ENCODE measurements at regions not wholly inside any gene's neighbourhood (a gene's known extent, or its start where the extent isn't known, plus 50 kb on each side); places are given as distances from the start of the nearest gene placed in this dataset.
"Not testable (repeated sequence)": the region's sequence is repeated elsewhere in the genome, so short reads cannot be mapped to it uniquely, and the experiment has no call there.

DNA sequence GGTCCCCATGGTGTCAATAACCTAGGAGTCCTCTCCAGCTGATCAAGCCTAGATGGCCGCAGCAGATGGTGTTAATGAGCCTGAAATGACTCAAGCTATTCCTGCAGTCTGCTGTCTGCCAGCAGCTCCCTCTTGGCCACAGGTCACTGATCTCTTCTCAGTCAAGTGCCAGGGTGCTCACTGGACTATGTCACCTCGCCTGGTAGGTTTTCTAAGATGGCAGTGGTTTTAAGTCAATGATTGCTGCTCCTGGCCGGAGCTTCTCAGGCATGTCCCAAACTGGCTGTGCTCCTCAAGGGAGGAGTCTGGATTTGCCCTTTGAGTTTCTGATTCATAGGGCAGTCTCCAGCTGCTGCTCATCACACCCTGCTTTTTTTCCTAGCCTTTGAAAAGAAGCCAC, 58.6 kb upstream of the SHISA6 start:
- DNase-seq = no peak

GRCh38 chr17:11178581-11178980, 62.4 kb upstream of the SHISA6 start:
- DNase-seq = no peak

DNA sequence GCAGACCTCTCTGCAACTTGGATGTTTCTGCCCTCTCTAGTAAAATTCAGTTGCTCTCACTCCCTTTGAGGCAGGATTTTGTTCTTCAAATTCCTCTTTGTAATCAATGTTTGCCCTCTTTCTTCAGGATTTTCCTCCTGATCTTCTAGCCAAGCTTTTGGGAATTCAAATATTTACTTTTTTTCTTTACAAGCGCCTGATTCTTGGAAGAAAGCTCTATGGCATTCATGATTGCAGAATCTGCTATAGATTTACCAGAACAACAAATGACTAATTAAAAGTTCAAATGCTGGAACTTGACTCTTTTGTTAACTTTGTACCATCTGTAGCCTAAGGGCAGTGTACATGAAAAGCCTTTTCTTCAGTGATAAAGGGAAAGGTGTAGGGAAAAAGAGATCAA, 63.7 kb upstream of the SHISA6 start:
- no peak for DNase-seq

GRCh38 chr17:11176549-11176948, 64.5 kb upstream of the SHISA6 start:
- no peak for DNase-seq

DNA sequence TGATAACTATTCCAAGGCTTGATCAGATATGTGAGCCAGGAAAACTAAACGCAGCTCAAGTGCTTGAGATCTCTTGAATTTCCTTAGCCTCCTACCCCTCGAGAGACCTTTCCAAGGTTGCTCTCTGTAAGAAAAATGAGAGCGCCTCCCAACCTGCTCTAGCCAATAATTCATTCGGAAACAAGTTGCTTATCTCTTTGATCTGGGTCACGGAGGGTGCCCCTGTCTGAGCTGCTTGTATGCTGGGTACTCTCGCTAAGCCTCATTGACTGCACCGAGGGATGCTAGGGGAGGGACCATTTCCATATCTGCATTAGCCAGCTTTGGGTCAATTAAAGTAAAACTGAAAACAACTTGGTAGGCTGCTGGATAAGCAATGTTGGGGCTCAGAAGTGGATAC, 70.1 kb upstream of the SHISA6 start:
- no peak for DNase-seq

GRCh38 chr17:11151818-11152425, 89.1 kb upstream of the SHISA6 start:
- no peak for DNase-seq

DNA sequence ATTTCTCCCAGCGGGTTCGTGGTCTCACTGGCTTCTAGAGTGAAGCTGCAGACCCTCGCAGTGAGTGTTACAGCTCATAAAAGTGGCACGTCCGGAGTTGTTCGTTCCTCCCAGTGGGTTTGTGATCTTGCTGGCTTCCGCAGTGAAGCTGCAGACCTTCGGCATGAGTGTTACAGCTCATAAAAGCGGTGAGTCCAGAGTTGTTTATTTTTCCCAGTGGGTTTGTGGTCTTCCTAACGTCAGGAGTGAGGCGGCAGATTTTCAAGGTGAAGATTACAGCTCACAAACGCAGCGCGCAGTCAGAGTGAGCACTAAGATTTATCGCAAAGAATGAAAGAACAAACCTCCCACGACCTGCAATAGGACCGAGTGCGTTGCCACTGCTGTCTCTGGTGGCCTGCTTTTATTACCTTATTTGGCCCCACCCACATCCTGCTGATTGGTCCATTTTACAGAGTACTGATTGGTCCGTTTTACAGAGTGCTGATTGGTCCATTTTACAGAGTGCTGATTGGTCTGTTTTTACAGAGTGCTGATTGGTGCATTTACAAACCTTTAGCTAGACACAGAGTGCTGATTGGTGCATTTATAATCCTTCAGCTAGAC, 90.0 kb upstream of the SHISA6 start:
- DNase-seq = not testable (repeated sequence)

DNA sequence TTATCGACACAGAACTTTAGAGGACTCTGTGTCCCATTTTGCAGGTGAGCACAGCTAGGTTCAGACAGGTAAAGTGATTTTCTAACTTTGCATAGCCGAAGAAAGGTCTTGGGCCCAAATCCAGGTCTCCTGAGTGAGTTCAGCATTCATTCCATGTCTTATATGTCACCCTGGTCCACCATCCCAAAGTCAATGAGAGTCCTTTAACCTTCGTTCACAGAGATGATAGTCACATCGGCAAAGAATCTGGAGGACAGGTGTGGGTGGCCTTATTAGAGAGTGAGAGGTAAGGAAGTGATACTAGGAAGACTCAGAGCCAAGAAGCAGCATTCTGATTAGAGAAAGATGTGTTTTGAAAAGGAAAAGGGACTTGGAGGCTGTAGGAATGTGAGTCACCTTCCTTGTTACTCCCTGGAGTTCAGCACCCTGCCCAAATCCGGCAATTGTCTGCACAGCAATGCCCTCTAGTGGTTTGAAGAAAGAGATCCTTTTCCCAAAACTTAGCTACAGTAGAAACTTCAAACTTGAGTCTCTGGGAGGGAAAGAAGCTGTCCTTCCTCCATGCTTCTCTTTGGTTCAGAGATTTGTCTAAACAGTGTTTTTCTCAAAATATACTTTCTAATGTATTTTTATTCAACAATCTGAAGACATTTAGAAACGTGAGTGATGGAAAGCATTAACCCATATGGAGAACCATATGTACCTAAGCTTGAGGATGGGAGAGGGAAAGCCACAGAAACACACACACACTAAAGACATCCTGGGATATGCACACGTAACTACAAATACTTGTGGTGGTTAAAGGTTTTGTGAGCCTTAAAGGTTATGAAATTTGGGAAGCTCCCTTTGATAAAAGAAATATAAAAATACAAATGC, 96.4 kb upstream of the SHISA6 start:
- peak; percentile 56 for DNase-seq

- no peak for DNase-seq
These were observed 98.8 kb upstream of the SHISA6 start for GRCh38 chr17:11142231-11142630.

GRCh38 chr17:11140501-11140900, 100.5 kb upstream of the SHISA6 start:
- DNase-seq = no peak

DNA sequence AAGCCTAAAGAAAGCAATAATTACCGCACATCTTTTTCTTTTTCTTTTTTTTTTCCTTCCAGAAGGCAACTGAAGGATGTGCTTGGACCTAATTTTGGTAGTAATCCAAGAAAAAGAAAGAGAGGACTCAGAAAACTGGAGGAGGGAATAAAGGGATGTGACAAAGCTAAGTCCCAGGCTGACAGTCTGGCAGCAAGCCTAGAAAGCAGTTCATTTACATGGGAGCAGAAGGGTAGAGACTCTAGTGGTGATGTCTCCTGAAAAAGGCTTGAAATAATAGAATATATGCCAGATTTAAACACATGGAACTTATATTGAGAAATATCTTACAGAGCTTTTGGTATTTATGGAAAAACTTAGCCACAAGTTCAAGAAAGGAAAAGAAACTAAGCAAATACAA, 101.0 kb upstream of the SHISA6 start:
- DNase-seq = peak; percentile 11

- DNase-seq = peak; percentile 1
These were observed 103.0 kb upstream of the SHISA6 start for GRCh38 chr17:11138023-11138422.

DNA sequence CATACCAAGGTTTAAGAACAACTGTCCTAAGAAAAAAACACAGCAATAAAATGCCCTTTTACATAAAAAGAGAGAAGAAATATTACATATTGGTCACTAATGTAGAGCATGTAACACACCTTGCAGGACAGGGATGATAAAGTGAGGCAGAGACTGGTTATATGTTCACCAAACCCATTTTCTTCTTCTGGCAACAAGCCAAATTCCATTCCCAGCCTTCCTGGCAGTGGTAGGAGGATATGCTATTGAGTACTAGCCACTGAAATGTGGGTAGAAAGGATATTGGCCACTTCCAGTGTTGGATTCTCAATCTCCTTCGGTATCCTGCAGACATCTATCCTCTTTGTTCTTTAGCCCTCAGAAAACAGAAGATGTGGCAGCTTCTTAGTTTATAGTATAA, 105.2 kb upstream of the SHISA6 start:
- DNase-seq = no peak

DNA sequence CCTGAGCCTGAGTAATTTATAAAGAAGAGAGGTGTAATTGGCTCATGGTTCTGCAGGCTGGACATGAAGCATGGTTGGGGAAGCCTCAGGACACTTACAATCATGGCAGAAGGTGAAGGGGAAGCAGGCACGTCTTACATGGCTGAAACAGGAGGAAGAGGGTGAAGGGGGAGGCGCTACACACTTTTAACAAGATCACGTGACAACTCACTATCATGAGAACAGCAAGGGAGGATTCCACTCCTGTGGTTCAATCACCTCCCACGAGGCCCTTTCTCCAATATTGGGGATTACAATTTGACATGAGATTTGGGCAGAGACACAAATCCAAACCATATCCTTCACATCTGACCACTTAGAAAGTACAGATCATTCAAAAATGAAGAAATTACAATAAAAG, 110.6 kb upstream of the SHISA6 start:
- DNase-seq = no peak

DNA sequence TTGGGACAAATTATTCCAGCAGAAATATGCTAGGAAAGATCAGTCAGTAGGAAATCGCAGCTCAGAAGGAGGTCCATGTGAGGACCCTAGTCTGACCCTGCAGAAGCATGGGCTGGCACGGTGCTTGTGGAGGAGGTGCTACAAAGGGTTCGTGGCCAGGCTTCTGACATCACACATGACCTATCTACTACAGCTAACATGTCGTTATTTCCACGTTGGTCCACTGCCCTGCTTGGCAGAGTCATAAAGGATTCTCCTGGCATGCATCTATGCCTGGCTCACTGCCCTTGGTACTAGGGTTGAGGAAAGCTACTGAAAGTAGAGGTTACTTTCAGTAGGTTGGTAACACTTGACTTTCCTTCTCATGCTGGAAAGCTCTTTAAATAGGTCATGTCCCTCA, 118.1 kb upstream of the SHISA6 start:
- DNase-seq = no peak

DNA sequence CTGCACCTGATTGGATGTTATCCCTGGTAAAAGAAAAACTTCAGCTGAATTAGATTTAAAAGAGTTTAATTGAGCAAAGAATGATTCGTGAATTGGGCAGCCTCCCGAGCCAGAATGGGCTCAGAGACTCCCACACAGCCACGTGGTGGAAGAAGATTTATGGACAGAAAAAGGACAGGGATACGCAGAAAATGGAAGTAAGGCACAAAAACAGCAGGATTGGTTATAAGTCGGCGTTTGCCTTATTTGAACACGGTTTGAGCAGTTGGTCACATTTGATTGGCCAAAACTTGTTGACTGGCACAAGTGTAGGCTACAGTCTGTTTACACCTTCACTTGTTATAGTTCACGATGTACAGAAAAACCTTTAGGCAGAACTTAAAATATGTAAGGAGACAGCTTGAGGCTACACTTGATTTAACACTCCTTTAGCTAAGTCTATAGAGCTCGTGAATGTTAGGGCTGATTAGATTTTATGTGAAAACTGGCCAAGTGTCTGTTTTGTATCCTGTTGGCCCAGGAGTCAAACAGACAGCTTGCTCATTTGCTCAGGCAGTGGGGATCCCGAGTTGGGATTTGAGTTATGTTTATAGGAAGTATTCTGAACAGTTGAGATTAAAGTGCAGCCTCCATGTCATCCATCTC, 119.5 kb upstream of the SHISA6 start:
- DNase-seq = no peak

DNA sequence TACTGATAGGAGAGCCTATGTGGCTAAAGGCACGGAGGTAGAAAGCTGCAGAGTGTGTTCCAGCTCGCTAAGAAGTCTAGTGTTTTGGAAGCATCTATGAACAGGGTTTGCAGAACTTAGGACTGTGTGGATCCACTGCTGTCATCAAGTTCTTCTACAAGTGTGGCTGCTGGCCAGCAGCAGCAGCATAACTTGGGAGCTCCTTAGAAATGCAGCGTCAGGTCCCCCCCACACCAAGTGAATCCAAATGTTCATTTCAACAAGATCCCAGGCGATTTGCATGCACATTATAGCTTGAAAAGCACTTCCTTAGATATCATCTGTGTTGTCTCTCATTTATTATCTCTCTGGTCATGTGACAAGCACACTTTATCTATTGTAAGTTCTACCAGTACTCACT, 131.9 kb upstream of the SHISA6 start:
- DNase-seq = no peak

- DNase-seq = no peak
These were observed 135.9 kb upstream of the SHISA6 start for GRCh38 chr17:11105141-11105540.

DNA sequence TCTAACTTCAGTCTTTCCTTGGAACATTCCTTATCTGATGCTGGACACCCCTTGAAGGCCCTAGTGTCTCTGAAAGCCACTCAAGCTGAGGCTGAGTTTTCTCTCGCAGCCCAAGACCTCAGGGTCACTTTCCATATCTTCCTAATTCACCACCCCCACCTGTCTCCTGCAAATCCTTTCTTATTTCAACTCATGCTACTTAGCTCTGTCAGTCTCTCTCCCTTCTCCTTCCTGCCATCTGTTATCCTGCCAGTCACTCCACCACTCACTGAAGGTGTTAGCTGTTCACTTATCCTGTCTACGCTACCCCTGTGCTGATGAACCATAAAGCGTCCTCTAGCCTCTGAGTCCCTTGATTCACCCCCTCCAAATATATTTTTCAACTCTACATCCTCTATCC, 143.9 kb upstream of the SHISA6 start:
- DNase-seq = no peak

DNA sequence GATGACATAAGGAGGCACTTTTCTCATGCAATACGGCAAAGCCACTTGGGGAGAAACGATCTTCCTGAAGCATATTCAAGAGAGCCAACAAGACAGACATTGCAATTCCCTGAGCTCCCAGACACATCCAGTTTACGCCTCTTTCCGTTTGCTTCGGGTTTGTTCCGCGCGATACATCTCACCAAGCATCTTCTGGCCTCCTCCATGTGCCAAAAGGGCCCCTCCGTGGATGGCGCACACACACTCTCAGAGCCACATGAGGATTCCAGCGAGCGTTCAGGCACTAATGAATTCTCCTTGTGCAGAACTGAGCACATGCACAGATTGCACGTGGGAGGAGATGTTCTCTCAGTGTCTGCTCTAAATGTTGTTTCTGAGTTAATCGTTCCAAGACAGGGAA, 146.7 kb upstream of the SHISA6 start:
- no peak for DNase-seq

DNA sequence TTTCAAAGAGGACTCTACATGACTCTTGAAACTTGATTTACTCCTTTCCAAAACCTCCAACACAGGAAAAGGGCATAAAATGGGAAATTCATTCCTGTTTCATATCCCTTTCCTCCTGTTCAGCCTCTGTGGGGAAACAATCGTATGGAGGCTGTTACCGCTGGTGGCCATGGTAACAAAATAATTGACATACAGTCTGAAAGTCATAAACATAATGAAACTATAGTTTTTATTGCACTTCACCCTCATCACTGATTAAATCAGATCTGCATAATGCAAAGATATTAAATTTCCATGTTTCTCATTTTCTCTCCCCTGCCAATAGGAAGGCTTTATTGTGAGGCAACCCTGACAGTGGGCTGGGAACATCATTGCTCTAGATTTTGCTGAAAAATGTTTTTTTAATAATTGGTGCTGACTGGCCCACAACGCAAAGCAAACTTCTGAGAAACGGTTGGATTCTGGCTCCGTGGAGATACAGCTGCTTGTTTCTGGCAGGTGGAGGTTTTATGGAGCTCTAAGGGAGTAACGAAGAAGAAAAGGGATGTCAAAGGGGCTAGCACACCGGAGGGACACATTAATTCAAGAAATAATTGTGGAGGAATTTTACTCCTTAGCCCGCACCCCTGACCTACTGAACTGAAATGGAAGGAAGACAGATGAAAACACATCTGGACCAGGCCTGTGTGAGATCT, 154.2 kb upstream of the SHISA6 start:
- no peak for DNase-seq

DNA sequence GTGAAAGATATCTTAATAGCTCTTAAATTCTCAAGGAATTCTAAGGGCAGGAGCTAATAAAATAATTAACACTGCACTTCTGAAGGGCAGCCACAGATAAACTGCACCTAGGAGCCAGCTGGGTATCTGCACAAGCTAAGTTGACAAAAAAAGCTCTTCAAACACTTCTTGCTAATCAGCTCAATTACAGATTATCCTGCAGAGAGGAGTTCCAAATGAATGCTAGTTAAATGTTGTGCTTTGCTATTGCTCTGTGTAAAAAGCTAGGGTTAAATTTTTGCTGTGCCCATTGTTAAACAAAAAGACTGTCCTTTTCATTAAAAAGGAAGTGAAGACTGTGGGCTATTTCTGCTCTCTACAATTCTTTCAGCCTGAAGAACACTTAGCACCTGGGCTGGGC, 158.5 kb upstream of the SHISA6 start:
- DNase-seq = no peak

DNA sequence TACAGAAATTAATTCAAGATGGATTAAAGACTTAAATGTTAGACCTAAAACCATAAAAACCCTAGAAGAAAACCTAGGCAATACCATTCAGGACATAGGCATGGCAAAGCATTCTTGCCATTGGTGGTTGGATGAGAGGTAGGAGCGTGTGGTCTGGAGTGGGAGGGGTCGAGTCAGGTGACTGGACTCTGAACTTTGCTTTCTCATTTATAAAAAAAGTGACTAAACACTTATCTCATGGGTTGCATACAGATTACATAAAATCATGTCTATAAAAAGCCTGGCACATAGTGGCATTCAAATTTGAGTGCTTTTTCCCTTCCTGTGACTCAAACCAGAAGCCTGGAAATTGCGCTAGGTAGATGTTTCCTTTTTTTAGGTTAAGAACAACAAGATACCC, 159.7 kb upstream of the SHISA6 start:
- DNase-seq = no peak

Data from fibroblast of skin of right biceps (primary cell).